ENCODE measurements at regions not wholly inside any gene's neighbourhood (a gene's known extent, or its start where the extent isn't known, plus 50 kb on each side); places are given as distances from the start of the nearest gene placed in this dataset.
"Not testable (repeated sequence)": the region's sequence is repeated elsewhere in the genome, so short reads cannot be mapped to it uniquely, and the experiment has no call there.

DNA sequence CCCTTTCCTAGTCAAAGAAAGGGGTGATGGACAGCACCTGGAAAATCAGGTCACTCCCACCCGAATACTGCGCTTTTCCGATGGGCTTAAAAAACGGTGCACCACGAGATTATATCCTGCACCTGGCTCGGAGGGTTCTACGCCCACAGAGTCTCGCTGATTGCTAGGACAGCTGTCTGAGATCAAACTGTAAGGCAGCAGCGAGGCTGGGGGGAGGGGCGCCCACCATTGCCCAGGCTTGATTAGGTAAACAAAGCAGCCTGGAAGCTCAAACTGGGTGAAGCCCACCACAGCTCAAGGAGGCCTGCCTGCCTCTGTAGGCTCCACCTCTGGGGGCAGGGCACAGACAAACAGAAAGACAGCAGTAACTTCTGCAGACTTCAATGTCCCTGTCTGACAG lies 783.4 kb downstream of the NSUN3 start:
- DNase-seq (ENCODE audit: low read depth), result not testable (repeated sequence)

DNA sequence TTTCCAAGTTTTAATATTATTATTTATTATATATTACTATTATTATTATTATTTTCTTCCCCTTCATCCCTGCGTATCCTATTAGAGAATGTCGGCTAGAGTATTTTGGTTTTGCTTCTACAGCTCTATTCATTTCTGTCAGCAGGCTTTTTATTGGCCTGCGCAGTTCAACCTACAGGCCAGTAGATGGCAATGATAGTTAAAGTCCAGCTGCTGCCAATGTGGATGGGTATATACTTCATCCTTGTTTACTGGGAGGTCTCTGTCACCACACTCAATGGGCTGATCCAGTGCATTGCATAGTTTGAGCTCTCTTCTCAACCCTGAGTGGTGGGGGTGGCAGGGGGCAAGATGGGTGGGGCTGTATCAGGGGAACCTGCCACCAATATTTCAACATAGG lies 799.8 kb downstream of the NSUN3 start:
- peak; percentile 4 for DNase-seq (ENCODE audit: low read depth)

DNA sequence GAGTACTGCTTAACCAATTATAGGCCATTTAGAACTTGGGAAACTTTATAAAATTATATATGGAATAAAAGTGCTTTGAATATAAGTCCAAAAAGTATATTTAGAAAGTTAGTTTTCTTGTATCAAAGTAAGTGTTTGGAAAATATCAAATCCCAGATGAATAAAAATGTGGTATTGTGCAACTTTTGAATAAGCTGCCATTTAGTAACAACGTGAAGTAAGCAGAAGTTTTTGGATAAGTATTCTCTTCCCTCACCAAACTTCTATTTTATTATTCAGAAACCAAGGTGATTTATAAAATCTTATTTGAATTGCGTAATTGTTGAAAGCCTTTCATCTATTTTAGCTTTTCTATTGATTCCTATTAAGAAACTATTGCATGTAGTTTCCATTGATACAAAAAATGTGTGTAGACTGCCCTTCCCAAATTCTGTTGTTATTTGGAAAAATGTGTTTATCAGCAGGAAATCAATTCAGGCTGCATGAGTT lies 806.2 kb downstream of the NSUN3 start:
- DNase-seq (ENCODE audit: low read depth), result no peak

- DNase-seq (ENCODE audit: low read depth), result no peak
These were observed 810.9 kb downstream of the NSUN3 start for GRCh38 chr3:94873751-94874150.

GRCh38 chr3:94875149-94875548 lies 812.3 kb downstream of the NSUN3 start:
- no peak for DNase-seq (ENCODE audit: low read depth)

GRCh38 chr3:94887065-94887464 lies 824.2 kb downstream of the NSUN3 start:
- DNase-seq (ENCODE audit: low read depth), result no peak

- no peak for DNase-seq (ENCODE audit: low read depth)
These were observed 834.1 kb downstream of the NSUN3 start for GRCh38 chr3:94896994-94897393.

DNA sequence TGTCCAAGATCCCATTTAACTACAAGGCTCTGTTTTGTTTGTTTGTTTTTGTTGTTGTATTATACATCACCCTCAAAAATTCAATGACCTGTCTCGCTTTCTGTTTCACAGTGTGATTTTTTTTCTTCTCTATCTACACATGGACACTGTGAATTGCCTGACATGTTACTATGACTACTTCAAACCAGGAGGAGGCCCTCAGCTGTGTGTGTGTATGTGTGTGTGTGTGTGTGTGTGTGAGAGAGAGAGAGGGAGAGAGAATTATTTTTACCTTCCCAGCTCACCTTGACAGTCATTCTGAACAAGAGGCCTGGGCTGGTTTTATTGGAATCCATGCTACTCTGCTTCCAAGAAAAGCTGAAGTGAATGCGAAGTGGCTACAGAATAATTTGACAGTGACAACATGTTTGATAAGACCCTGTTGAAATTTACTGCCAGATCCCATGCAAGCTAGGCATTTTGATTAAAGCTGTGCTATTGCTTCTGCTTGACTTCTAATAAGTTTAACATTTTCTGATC lies 841.4 kb downstream of the NSUN3 start:
- no peak for DNase-seq (ENCODE audit: low read depth)

GRCh38 chr3:94909726-94910125 lies 846.9 kb downstream of the NSUN3 start:
- DNase-seq (ENCODE audit: low read depth), result no peak

GRCh38 chr3:94912656-94913055 lies 849.8 kb downstream of the NSUN3 start:
- DNase-seq (ENCODE audit: low read depth), result no peak

DNA sequence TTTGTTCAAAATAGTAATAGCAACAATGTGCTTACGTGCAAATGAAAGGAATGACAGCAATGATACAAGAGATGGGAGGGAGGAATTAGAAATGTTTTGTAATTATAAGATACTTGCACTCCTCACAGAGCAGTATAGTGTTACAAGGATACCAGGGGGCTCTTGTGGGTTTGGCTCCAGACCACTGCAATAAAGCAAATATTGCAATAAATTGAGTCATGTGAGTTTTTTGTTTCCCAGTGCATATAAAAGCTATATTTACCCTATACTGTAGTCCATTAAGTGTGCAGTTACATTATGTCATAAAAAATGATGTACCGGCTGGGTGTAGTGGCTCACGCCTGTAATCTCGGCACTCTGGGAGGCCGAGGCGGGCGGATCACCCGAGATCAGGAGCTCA lies 864.3 kb downstream of the NSUN3 start:
- no peak for DNase-seq (ENCODE audit: low read depth)

DNA sequence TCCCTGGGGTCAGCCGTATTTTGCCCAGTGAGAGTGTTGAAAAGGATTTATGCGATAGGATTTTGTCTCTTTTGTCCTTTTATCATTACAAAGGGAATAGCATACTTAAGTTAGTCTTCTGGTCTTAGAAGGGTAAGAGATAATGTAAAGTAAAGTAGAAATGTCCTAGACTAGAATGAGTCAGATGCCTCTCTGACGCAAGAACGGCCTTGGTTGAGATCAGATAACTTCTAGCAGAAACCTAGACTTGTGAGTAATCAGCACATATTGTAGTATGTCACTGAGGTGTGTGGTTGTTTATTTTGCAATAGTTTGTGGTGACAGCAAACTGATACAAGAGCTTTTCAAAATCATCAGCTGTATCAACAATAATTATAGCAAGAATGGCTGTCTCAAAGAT lies 866.1 kb downstream of the NSUN3 start:
- DNase-seq (ENCODE audit: low read depth), result peak; percentile 82

DNA sequence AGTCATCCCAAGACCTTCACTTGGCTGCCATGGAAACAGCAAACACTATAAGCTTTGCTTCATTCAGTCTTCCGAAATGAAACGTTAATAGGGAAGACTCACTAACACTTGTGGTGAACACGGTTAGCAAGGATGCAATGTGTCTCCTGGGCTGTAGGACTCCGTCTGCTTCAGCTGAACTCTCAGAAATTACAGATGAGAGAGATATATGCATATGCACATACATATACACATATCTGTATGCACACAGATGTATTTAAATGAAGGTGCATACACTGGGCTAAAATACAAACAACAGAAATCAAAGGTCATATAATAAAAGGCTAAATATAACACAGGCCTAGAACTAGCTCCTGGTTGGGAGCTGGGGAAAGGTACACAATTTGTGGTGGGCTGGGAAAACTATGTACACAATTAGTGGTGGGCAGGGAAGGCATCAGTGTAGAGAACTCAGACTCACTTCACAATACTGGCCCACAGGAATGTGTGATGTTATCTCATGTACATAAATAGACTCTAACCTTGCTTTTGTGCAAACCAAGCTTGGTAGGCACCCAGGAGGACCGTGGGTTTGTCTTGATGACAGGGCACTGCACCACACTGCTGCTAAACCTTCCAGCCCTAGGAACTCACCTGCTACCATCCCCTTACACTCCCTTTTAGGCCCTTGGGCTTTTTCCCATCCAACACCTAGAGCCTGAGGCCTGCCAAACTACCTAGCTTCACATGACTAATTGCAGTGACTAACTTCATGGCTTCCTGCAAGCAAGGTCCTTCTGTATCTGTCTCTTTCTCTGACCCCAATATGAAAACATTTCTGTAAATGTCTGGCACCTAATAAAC lies 873.1 kb downstream of the NSUN3 start:
- no peak for DNase-seq (ENCODE audit: low read depth)

DNA sequence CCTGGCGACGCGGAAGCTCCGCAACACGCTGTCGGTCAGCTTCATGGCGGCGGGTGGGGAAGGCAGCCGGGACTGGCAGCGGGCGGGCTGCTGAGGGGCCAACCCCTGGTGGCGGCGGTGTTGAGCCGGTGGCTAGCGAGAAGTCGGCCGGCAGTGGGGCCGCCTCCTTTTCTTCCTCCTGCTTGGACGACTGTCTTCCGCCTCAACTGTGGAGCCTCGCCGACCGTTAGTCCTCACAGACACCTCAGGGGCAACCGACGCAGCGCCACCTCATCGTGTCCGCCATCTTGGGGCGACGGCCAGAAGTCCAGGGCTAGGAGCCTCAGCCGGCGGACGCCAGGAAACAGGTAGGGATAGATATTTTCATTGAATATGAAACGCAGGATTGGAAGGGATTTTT lies 875.1 kb downstream of the NSUN3 start:
- no peak for DNase-seq (ENCODE audit: low read depth)

GRCh38 chr3:94946683-94947082 lies 883.8 kb downstream of the NSUN3 start:
- DNase-seq (ENCODE audit: low read depth), result no peak

- DNase-seq (ENCODE audit: low read depth), result no peak
These were observed 898.7 kb downstream of the NSUN3 start for GRCh38 chr3:94961423-94962100.

DNA sequence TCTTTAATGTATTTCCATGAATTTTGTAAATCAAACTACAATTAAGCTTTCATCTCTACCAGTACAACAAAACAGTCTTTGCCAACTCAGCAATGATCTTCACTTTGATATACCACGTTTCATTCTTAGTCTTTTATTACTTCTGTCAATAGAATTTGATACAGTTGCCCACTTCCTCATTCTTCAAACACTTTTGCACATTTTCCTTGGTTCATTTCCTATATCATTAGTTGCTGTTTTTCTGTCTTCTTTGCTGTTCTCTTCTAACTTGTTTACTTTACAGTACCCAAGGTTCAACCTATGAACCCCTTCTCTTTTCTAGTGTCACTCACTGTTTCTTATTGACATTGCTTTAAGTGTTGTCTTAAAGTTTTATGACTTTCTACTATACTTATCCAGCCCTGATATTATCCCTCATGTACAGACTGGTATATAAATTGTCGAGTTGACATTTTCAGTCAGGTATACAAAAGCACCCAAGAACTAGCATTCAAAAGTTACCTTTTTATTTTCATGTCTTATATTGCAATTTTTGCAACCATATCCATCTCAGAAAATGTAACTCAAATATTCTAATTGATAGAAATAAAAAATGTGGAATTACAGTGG lies 903.1 kb downstream of the NSUN3 start:
- no peak for DNase-seq (ENCODE audit: low read depth)

- no peak for DNase-seq (ENCODE audit: low read depth)
These were observed 904.3 kb downstream of the NSUN3 start for GRCh38 chr3:94967196-94967595.

DNA sequence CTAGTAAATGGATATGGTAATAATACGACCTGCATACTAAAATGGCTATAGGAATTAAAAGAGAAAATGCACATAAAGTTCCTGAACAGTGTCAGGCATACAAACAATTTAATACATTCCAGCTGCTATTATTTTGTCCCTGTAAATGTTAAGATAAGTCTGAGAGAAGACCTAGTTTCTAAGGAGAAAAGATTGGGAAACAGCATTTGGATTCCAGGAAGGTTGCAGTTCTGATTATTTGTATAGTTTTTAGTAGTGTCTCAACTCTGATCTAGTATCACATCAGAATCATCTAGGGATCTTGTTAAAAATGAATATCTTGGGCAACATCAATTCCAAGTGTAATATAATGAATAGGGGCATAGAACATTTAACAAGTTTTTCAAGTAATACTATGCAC lies 905.7 kb downstream of the NSUN3 start:
- DNase-seq (ENCODE audit: low read depth), result no peak

DNA sequence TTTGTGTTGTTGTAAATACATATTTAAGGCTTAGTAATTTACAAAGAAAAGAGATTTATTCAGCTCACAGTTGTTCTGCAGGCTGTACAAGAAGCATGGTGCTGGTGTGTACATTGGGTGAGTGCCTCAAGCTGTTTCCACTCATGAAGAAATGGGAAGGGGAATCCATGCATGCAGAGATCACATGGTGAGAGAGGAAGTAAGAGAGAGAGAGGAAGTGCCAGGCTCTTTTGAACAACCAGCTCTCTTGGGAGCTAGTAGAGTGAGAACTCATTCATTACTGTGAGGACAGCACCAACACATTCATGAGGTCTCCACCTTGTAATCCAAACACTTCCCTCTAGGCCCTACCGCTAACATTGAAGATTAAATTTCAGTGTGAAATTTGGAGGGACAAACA lies 909.2 kb downstream of the NSUN3 start:
- DNase-seq (ENCODE audit: low read depth), result no peak

DNA sequence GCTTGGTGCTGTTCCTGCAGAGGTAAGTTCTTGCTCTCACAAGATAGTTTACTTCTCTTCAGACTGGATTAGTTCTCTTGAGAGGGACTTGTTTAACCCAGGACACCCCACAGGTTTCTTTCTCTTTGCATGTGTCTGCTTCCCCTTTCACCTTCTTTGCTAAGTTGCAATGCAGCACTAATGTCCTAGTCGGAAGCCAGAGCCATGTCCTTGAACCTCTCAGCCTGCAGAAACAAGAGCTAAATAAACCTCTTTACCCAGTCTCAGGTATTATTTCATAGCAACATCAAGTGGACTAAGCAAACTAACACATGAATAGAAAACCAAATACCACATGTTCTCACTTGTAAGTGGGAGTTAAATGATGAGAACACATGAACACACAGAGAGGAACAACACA lies 915.2 kb downstream of the NSUN3 start:
- no peak for DNase-seq (ENCODE audit: low read depth)

GRCh38 chr3:94985778-94986177 lies 922.9 kb downstream of the NSUN3 start:
- DNase-seq (ENCODE audit: low read depth), result no peak

Measured in HS-5 (cell line).